GM21529 (cell line): ENCODE measurements at regions not wholly inside any gene's neighbourhood (a gene's known extent, or its start where the extent isn't known, plus 50 kb on each side); places are given as distances from the start of the nearest gene placed in this dataset.

ENCODE experiments used
- ATAC-seq: cut with Tn5 transposase; IDR thresholded peaks from one replicate; pipeline ENCODE4 v1.9.1; 2021; ENCODE audit not compliant: unreplicated experiment

DNA sequence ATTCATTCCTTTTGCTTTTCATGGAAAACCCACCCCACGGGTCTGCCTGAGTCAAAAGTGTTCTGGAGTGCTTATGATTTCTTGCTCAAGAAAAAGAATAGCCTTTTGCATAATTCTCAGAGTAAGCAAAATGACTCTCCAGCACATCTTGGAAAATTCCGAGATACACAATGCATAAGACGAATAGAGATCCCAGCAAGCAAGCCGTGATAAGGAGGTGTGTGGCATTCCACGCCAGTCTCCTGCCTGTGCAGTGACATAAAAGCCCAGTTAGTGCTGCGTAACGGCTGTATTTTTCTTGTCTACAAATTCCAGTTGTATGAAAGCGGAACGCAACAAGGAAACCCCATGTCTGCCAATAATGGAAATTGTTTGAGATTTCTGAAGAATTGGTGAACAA, 237.9 kb upstream of the GATB start:
- no peak for ATAC-seq

DNA sequence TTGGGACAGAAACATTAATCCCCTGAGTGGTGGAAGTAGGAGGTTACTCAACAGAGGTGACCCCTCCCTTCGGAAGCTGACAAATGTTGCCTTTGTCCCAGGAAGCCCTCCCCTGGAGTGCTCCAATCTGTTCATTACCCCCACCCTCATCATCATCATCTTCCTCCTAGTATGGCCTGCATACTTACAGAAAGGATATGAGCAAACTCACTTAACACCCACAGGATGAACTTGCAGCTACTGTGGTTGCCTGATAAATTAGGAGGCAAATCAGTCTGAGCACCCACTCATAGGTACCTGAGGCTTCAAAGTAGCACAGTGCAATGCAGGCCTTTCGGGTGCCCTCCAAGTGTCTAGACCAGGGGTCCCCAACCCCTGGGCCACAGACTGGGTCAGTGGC, 236.7 kb upstream of the GATB start:
- ATAC-seq: no peak

DNA sequence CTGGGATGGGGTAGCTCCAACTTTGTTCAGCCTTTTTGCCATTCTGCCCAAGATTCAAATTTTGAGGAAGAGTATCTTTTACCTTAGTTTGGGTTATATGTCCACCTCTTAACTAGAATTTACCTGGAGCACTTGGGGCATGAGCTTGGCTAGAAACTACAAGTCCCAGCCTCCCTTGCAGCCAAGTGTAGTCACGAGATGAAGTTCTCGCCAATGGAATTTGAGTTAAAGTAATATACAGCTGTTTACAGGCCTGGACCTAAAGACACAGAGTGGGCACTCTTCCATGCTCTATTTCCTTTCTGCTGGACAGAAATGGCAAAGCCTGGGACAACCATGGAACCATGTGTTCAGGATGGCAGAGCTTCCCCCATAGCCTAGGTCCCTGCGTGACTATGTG, 233.6 kb upstream of the GATB start:
- no peak for ATAC-seq

DNA sequence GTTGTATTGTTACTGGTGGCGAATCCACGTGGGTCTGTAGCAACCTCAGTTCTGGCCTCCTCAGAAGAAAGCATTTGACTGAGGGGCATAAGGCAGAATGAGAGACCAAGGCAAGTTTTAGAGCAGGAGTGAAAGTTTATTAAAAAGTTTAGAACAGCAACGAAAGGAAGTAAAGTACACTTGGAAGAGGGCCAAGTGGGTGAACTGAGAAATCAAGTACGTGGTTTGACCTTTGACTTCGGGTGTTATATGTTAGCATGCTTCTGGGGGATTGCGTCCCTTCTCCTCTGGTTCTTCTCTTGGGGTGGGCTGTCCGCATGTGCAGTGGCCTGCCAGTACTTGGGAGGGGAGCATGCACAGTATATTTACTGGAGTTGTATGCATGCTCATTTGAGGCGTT, 232.7 kb upstream of the GATB start:
- no peak for ATAC-seq

DNA sequence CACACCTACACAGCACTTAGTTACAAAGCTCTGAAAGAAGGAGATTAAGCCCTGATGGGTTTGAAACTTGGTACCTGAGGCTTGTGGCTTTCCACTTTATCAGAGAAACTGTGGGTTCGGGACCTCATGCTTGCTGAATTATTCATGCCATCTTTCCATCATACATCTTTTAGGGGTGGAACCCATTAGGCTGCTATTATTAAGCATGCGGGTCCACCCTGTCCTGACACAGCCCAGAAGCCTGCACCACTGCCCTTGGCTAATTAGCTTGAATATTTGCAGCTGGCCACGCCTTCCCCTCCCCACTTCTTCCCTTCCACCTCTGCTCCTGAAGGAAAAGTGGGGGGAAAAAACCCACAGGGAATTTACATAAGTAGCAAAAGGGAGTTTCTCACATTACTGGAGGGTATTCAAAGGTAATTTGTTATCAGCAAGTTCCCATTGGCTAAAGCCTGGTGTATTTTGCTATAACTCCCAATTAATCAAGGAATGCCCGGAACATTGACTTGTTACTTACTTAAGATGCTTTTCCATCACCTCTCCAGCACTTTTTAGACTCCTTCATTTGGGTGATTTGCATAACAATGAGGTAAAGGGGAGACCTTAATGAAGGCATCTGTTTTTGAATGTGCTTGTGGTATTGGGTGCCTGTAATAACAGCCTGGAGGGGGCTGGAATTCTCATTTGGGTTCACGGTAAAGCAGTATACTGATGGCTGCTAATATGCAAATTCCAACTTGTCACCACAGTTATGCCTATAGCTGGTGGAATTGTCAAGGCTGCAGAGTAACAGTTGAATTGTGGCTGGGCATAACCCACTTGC, 231.7 kb upstream of the GATB start:
- ATAC-seq: no peak

DNA sequence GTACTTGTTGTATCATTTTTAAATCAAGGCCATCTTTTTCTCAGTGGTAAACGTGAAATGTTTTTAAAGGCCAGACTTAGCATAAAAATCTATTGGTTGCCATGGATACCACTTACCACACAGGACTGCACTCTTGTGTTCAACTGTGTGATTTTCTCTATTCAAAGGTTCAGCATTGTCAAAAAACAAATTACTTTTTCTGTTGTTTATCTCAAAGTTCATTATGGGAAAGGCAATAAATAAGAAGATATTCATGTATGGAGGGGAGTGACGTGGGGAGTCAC, 231.0 kb upstream of the GATB start:
- no peak for ATAC-seq

DNA sequence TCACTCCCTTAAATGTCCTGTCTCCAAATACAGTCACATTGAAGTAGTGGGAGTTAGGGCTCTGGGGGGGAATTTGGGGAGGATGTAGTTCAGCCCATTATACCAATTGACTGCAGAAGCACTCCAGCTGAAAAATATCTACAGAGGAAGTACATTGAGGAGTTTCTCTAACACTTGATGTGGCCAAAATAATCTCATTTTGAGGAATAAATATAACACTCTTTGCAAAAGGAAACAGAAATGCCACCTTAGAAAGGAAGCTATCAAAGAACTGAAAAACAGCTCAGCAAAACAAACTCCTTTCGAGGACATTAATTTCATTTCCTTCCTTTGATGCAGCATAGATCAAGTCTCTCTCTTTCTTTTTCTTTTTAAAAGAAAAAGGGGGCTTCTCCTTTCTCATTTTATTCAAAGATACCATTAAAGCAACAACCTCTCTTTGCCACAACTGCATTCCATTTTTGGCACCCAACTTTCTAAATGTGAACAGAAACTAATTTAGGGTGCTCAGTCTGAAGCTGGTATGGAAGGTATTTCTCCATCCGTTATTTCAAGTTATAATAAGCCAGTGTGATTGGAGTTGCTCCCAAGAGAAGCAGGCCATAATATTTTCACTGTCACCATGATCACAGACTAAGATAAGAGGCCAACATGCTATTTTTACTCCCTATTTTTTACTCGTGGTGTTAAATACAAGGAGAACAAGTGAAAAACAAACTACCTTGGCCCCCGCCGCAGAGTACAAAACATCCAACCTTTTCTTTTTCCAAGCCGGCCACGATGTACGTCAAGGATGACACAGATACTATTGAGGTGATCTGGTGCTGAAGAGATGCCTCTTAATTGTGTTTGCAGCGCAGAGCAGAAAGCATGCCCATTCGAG, 230.4 kb upstream of the GATB start:
- no peak for ATAC-seq

DNA sequence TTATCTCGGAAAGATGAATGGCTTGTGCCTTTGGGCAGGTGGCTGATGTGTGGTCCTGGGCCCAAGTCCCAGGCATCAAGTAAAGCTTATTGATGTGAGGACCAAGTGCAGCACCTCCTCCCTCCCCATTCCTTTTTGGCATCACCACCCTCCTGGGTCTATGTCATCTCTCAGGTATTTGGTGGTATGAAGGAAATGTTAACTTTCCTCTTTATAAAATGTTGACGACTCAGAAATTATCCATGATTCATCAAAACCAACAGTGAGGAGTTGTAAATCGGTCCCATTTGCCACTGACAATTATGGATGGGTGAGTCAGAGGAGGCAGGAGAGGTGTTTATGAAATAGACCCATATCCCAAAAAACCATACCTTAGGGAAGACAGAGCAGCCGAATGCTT, 229.4 kb upstream of the GATB start:
- no peak for ATAC-seq

DNA sequence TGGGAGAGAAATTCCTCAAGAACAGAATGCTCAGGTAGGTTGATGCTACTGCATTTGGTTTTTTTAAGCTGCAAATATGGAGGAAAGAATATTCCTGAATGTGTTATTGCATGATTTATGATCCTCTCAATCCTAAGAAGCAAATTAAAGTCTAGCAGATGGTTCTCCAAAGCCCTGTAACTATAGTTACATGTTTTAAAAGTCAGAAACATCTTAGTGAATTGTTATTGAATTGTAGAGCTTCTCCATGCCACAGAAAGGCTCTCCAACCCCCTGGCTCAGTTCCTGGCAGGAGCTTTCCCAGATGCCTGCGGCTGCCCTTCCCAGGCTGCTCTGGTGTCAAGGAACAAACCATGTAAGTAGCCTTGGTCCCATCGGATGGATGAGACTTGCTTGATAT, 227.8 kb upstream of the GATB start:
- ATAC-seq: no peak

DNA sequence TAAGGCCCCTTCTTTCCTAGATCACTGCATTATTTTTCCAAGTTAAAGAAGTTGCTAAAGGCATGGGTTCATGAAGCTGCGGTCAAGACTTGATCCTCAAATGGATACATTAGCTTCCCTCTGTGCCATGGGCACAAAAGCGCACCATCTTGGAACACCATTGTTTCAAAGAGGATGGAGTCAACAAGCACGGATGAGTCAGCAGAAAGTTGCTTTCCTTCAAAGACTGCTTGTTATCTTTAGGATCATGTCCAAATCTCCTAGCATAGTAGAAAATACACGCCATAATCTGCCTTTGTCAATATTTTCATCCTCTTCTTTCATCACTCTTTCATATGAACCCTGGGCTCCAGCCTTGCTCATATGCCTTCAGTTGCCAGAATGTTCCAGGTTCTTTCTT, 226.8 kb upstream of the GATB start:
- ATAC-seq: no peak

DNA sequence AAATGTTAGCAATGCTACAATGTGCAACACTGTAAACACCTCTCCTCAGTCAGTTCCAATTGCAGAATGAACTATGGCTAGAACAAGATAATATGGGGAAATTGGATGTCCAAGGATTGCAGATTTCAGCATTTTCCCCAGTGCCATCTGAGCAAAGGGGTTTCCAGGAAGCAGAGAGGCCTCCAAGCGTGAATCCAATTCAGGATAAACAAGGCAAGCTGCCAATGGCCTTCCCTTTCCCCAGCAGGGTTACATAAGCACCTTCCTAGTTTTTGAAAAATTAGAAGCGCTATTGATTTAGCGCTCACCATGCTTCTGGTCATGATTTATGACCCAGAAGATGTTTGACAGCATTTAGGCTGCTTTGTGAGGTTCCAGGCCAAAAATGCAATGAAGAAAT, 223.0 kb upstream of the GATB start:
- ATAC-seq: no peak

DNA sequence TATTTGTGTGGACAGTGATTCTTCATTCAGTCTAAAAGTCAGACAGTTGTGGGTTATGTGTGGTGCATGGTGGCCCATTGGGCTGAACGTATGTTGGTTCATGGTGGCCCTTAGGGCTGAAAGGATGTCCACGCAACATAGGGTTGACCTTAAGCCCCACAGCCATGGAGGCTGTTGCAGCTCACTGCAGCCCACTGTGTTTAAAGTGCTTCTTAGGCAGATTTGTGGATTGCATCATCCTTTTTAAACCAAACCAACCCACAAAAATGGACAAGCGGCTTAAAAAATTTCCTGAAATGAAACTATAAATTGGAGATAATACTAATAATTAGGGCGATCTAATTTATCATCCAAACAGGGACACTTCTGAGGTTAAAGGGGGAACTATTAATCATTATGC, 219.0 kb upstream of the GATB start:
- ATAC-seq: no peak

DNA sequence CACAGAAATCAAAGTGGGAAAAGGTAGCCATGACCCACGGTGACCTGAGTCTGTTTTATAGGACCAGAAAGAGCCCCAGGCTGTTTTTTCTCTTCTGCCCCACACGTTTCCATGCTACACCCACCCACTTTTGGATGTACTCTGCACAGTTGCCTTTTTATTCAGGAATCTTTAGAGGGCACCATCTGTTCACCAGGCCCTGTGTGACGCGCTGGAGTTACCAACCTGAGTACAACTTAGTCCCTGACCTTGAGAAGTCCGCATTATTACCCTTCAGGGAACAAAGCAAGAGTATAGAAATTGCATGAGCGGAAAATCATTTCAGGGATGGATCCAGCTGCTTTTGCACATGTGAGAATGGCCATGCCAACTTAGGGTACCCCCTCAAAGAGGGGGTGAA, 207.8 kb upstream of the GATB start:
- ATAC-seq: no peak

DNA sequence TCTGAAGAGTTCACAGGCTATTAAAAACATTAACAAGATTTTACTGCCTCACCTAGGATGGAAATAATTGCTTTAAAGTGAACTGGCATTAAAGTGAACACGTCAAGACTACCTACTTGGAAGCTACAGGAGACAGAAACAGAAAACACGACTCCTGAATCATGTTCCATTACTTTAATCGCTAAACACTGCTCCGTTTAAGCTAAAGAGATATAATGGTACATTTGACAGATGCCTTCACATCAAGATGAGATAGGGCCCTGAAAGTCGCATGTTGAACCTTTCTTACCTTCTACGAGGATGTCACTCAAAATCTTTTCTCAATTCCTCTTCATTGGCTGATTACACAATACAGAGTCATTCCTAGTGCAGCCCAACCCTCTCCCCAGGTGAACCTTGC, 206.3 kb upstream of the GATB start:
- no peak for ATAC-seq

DNA sequence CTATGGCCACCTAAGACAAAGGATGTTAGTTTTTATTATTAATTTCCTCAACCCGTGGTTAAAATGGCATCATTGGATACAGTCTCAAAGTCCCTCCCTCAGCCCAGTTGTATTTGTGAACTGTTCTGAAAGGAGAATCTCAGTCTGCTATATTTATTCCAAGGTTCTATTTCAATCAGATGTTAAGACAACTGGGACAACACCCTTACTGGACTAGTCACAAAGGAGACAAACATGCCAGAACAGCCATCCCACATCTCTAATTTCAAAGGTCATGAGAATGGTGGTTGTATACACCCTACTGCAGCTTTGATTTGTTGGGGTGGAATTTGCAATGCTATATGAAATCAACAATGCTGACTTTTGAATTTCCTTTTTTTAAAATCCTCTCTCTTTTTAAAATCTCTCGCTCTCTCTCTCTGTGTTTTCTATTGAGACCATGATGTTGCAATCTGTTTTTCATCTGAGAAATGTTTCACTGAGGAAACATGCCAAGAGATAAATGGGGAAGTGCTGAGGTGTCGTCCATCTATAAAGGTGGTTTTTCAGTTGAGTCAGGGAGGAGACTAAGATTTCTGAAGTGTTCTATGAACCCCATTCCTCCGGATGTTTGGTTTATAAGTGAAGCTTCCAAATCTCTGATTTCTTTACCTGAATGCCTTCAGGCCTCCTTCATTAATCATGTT, 201.5 kb upstream of the GATB start:
- no peak for ATAC-seq

DNA sequence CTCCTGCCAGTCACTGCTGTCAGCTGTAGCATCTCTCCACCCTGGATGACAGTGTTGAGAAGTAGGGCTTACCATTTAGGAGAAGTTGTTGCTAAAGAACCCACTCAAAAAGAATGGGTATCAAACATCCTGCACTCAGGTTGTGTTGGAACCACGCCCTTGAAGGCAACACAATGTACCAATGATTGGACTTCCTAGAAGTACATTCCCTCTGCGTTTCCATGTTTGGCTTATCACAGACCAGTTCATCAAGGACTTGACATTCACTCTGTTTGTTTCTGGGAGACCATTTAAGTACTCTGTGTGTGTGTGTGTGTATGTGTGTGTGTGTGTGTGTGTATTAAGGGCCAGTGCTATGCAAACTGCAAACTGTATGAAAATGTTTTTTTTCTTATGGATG, 200.6 kb upstream of the GATB start:
- no peak for ATAC-seq

DNA sequence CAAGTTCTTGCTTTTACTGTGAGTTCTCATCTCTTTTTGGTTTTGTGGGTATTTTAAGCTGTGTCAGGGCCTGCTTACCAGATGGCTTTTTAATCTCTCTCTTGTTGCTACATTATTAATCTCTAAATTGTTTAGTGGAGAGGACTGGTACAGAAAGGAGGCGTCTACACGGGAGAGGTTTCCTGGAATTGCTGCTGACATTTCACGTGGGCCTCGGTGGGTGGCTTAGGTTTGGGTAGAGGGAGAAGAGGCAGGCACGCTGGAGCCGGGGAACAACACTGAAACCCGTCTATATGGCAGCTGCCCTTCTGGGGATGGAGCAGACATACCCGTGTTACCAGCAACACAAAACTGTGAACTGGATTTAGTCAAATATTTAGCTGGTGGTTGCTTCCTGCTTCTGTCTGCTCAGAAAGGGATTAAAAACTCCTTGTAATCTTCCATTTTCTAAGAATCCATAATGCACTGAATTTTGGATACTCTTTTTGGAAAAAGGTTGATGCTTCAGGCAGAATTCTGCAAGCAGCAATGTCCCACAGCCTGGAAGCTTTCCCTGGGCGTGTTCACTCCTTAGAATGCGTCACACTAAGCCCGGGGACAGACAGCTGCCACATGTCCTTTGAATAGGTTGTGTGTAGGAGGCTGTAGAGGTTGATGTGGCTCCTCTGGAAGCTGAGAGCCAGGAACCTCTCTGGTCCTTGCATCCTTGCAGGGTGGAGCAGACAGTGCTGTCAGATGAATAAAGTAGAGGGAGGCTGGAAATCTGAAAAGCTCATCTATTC, 199.8 kb upstream of the GATB start:
- no peak for ATAC-seq

DNA sequence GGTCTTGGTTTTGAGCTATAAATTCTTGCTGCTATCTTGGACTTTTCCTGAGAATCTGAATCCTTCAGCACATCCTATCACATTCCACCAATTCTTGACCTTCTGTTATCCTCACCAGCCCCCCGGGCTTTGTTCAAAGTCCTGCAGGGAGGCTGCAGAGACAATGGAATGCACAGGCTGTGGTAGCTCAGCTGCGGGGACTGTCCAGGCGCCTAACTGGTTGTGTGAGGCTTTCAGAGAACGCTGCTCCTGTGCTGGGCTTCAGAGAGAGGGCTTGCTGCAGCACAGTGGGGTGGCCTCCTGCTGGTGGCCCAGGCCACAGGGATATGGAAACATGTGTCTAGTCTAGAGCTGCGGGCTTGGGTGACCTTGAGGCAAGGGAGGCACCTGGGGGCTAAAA, 196.3 kb upstream of the GATB start:
- ATAC-seq: no peak

DNA sequence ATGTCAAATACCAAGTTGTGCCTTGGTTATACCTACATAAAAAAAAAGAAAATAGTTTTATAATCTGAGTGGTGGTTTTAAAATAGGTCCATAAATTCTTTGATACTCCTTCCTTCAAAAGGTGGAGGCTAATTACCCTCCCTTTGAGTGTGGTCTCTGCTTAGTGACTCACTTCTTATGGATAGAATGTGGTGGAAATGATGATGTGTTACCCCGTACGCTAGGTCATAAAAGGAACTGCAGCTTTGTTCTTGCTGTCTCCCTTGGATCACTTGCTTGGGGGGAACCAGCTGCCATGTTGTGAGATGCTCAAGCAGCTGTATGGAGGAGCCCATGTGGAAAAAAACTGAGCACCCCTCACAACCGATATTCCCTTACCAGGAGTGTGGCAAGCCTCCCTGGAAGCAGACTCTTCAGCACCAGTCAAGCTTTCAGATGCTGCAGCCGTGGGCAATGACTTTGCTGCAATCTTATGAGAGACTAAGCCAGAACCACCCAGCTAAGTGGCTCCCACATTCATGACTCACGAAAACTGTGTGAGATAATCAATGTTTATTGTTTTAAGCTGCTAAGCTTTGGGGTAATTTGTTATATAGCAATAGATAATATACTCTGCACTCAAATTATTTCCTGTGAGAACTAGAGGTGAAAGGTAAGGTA, 195.0 kb upstream of the GATB start:
- no peak for ATAC-seq

DNA sequence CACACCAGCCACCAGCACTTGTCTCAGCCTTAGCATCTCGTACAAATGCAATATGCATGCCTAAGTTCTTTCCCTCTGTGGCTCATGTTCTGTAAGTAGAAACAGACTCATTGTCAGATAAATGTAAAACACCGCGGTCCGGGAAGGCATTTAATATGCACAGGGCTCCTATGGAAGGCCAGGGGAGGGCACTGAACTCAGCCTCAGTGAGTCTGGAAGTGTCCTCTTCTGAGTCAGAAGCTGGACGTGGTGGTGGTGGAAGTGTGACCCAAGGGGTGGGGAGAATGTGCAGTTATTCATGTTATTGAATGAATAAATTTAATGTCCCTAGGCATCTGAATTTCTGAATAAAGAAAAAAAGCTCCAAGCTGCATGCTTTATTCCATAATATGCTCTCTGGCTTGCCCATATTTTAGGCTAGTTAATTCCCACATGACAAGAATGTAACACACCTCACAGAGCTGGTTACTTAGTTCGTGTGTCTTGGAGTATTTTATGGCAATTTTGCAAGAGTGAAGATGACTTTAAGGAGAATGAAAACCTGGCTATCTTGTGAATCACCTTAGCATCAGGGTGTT, 193.1 kb upstream of the GATB start:
- ATAC-seq: no peak
